Stimulated activated CD4-positive, alpha-beta T cell treated with anti-CD3 and anti-CD28 coated beads, Interleukin-1b, Interleukin-23, amount 100 ng/mL, for 1 hour (primary cell): ENCODE measurements at regions not wholly inside any gene's neighbourhood (a gene's known extent, or its start where the extent isn't known, plus 50 kb on each side); places are given as distances from the start of the nearest gene placed in this dataset.
"Not testable (repeated sequence)": the region's sequence is repeated elsewhere in the genome, so short reads cannot be mapped to it uniquely, and the experiment has no call there.

Experiments used
- DNase-seq, 2 donors: peaks; one replicate each; pipeline ENCODE4 v3.0.0-alpha.2; 2020; ENCODE audit warnings: low read depth in 2 of 2

GRCh38 chr6:27546522-27546921, 73.6 kb upstream of the ZNF184 start:
- no peak for DNase-seq

DNA sequence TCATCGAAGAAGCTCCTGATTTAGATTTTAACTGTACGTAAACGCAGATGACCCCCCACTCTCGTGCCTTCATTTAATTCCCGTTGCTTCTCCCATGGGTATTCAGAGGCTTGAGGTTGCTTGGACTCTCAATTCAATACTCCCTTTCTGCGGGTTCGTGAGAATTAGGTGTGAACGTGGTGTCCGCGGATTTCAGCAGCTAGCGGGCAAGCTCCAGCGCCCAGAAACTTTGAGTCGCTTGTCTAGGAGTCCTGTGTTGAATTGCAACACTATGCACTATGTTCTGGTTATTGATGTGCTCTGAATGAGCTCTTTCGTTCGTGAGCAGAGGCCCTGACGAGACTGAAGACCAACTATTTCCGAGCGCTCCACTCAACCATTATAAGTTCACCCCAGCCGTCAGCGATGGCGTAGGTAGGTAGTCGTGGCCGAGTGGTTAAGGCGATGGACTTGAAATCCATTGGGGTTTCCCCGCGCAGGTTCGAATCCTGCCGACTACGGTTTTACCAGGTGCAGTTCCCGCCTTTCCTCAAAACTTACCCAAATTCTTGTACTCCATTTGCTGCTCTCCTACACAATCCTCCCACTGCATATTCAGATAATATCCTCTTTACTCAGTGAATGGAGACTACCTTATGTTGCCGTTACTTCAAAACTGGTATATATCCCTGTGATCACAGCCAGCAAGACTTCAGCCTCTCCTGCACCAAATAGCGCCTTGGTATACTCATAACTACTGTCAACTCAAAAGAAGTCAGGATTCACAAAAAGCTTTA, 72.6 kb upstream of the ZNF184 start:
- DNase-seq, result no peak

DNA sequence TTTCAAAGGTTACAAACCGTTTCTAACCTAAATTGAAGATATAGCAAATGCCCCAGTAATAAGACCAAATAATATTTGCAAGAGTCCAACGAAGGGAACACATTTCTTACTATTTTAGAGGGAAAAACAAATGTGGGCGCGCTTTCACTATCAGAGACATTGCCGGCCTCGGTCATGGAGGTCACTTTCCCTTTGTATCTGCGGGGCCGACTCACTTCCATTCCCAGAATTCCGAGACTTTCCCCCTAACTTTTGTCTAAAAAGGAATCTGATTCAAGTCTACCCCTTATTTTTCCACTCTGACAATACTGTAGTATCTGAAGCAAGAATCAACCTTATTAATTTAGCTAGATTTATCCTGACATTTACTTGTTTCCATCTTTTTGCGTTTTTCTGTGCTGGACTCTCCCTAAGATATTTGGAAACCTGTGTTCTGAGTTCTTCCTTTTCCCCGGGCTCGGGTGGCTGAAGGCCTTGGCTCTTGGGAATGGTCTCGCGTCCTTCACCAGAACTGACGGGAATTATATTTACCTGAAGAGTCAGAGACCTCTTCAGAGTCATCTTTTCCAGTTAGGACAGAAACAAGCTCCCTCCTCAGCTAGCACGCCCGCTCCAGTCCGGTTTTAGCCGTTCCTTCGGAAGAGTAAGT, 71.8 kb upstream of the ZNF184 start:
- no peak for DNase-seq

- not testable (repeated sequence) for DNase-seq
Measured at GRCh38 chr6:27544135-27544534, 71.2 kb upstream of the ZNF184 start.

DNA sequence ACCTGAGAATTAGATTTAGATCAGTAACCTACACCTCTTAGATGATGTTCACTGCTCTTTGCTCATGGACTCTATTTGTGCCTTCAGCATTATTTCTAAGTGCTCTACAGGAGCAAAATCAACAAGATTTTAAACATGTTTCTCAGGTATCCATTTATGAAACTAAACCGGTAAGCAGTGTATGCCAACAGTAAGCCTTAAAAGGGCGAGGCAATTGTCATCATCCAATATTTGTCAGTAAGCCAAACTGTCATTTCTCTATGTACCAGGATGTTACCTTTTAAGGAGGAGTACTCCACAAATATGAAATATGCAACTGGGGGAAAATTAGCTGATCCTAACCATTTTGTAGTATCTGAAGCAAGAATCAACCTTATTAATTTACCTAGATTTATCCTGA, 69.6 kb upstream of the ZNF184 start:
- no peak for DNase-seq

DNA sequence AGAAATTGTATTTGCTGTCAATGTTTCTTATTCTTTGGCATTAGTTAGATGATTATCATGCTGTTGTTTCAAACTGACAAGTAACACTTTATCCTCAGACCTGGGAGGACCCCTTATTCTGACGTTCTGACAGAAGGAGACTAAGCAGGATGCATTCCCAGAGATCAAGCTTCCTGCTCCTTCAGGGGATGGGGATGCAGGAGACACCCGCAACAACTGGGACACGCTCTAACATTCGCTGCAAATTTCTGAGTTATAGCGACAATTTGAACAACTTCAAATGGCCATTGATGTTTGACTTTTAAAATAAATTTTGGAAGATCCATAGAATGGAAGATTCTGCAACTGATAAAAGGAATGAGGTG, 69.0 kb upstream of the ZNF184 start:
- DNase-seq, result no peak

DNA sequence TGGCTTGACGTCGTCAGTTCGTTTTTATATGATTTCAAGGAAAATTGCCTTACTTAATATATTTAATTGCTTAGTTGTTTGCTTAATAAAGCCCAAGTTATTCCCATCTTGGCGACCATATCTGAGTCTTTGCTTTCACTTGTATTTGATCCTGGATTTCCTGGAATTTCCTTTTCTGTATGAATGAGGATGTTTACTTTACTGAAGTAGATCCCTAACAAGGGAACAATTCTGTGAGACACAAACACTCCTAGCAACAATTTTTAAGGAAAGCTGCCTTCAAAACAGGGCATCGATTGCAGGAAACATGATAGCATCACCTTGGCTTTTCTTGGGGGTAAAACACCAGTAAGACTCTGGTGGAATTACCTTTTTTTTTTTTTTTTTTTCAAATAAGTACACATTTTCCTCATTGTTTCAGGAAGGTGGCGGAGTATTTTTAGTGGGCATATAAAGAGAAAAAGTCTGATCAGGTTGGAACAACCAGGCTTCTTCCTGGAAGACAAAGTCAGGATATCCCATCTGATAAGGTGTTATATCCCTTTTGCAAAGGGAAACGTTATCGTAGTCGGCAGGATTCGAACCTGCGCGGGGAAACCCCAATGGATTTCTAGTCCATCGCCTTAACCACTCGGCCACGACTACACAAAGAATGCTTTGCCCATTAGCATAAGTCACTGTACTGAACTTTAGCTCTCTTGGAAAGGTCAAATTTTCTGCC, 68.5 kb upstream of the ZNF184 start:
- no peak for DNase-seq

- no peak for DNase-seq
Measured at GRCh38 chr6:27539551-27539950, 66.6 kb upstream of the ZNF184 start.

DNA sequence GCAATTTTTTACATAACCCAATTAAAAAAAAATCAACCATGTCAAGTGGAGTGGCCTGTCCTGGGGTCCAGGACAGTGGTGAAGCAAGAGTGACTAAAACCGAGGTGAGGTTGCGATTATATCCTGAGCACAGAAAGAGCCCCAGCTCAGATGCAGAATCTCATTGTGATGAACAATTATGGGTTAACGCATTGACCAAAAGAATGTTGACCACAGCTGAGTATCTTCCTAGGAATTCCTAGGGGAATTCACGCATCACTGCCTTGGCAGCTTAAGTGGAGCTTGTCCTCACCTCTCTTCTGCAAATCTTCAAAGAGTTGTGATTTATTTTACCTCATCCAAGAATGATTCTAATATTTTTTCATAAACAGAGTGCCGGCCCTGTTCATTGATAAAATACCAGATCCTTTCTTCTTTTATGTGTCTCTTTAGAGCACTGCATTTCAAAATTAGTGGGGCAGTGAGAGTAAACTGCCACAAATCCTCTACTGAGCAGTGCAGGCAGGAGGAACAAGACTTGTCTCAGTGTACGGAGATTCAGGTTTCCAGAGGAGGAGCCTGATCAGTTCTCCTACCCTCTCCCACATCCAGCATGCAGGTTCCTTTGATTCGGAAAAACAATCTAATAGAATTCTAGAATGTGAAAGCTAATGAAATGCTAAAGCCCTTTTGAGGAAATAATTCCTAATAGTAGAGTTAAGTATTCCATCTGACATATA, 60.1 kb upstream of the ZNF184 start:
- no peak for DNase-seq

GRCh38 chr6:27531772-27532459, 59.0 kb upstream of the ZNF184 start:
- DNase-seq, result no peak

DNA sequence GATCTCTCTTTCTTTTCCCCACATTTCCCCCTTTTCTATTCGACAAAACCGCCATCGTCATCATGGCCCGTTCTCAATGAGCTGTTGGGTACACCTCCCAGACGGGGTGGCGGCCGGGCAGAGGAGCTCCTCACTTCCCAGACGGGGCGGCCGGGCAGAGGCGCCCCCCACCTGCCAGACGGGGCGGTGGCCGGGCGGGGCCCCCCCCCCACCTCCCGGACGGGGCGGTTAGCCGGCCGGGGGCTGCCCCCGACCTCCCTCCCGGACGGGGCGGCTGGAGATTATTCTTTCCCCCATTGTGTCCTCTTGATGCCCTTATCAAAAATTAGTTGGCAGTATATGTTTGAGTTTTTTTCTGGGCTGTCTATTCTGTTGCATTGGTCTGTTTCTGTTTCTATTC, 56.9 kb upstream of the ZNF184 start:
- not testable (repeated sequence) for DNase-seq

DNA sequence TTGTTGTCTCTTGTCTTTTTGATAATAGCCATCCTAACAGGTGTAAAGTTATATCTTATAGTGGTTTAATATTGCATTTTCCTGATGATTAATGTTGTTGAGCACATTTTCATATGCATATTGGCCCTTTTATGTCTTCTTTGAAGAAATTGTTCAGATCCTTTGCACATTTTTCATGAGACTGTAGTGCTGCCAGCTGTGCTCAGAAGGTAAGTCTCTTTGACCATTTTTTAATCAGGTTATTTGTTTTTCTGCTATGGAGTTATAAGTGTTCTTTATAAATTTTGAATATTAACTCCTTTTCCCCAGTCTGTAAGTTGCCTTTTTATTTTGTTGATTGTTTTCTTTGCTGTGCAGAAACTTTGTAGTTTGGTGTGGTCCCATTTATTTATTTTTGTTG, 55.8 kb upstream of the ZNF184 start:
- no peak for DNase-seq
